ENCODE measurements at regions not wholly inside any gene's neighbourhood (a gene's known extent, or its start where the extent isn't known, plus 50 kb on each side); places are given as distances from the start of the nearest gene placed in this dataset.

GRCh38 chr10:113300201-113300600, 252.7 kb upstream of the HABP2 start:
- no peak for TF ChIP-seq SIN3A (IDR thresholded peaks at IDR 0.05; ENCODE audit: borderline replicate concordance, insufficient read depth, low read depth, low read length)
- TF ChIP-seq CTCF (IDR thresholded peaks at IDR 0.05) = no peak
- no peak for TF ChIP-seq REST (IDR thresholded peaks at IDR 0.05; ENCODE audit: insufficient read depth in 1 of 2, low read depth in 2 of 2, low read length in 1 of 2)
